ENCODE measurements at regions not wholly inside any gene's neighbourhood (a gene's known extent, or its start where the extent isn't known, plus 50 kb on each side); places are given as distances from the start of the nearest gene placed in this dataset.

- DNase-seq = no peak
Measured at GRCh38 chr3:102124282-102124681, 275.0 kb downstream of the NFKBIZ start.

- no peak for DNase-seq
Measured at GRCh38 chr3:102124704-102125103, 275.4 kb downstream of the NFKBIZ start.

- no peak for DNase-seq
Measured at GRCh38 chr3:102125197-102125993, 276.1 kb downstream of the NFKBIZ start.

- no peak for DNase-seq
Measured at GRCh38 chr3:102125994-102126368, 276.7 kb downstream of the NFKBIZ start.

- DNase-seq = no peak
Measured at GRCh38 chr3:102129760-102130608, 280.7 kb downstream of the NFKBIZ start.

- no peak for DNase-seq
Measured at GRCh38 chr3:102132370-102132769, 283.1 kb downstream of the NFKBIZ start.

- no peak for DNase-seq
Measured at GRCh38 chr3:102133376-102133775, 284.1 kb downstream of the NFKBIZ start.

- no peak for DNase-seq
Measured at GRCh38 chr3:102135316-102135715, 286.0 kb downstream of the NFKBIZ start.

GRCh38 chr3:102136183-102136582 lies 286.9 kb downstream of the NFKBIZ start:
- DNase-seq = no peak

GRCh38 chr3:102140116-102140515 lies 290.8 kb downstream of the NFKBIZ start:
- DNase-seq = no peak

GRCh38 chr3:102141096-102141927 lies 292.0 kb downstream of the NFKBIZ start:
- no peak for DNase-seq

GRCh38 chr3:102141928-102142239 lies 292.6 kb downstream of the NFKBIZ start:
- no peak for DNase-seq

- no peak for DNase-seq
Measured at GRCh38 chr3:102142379-102143060, 292.3 kb upstream of the ZPLD1 start.

- no peak for DNase-seq
Measured at GRCh38 chr3:102143536-102143935, 291.3 kb upstream of the ZPLD1 start.

GRCh38 chr3:102144063-102144462 lies 290.8 kb upstream of the ZPLD1 start:
- no peak for DNase-seq

- DNase-seq = no peak
Measured at GRCh38 chr3:102148598-102149337, 286.0 kb upstream of the ZPLD1 start.

GRCh38 chr3:102151935-102152334 lies 282.9 kb upstream of the ZPLD1 start:
- DNase-seq = no peak

GRCh38 chr3:102156426-102156825 lies 278.4 kb upstream of the ZPLD1 start:
- DNase-seq = no peak

- no peak for DNase-seq
Measured at GRCh38 chr3:102158080-102158740, 276.6 kb upstream of the ZPLD1 start.

- DNase-seq = no peak
Measured at GRCh38 chr3:102159810-102160451, 274.9 kb upstream of the ZPLD1 start.
